ENCODE measurements at regions not wholly inside any gene's neighbourhood (a gene's known extent, or its start where the extent isn't known, plus 50 kb on each side); places are given as distances from the start of the nearest gene placed in this dataset.

GRCh38 chr17:55663400-55663799, 59.3 kb downstream of the TMEM100 start:
- intact Hi-C loops (cut with DNase I, micrococcal nuclease): no loop called here
- H3K9me3 Mint-ChIP-seq: no peaks in the 10 kb centered on the region
- no peak overlapping the region for H3K4me3 ChIP-seq (ENCODE audit: low read length)
- TF ChIP-seq CTCF (IDR thresholded peaks at IDR 0.05): no peak
- H3K27me3 ChIP-seq (ENCODE audit: control insufficient read depth in 1 of 2, insufficient read depth in 2 of 2, low read length in 2 of 2): peaks cover 3 to 5% of the 10 kb centered on the region in 2 experiments
- no peak overlapping the region for H3K4me3 Mint-ChIP-seq
- H3K36me3 Mint-ChIP-seq (ENCODE audit: low read depth): no peaks in the 10 kb centered on the region
- POLR2A ChIA-PET: no interaction called here
- CTCF ChIA-PET: no interaction called here
- DNase-seq: no peak
- H3K27ac Mint-ChIP-seq: no peak overlapping the region
- no peaks in the 10 kb centered on the region for H3K4me1 Mint-ChIP-seq (ENCODE audit: low read depth)
- H3K36me3 ChIP-seq (ENCODE audit: insufficient read depth, low read length): no peaks in the 10 kb centered on the region
- H3K4me1 ChIP-seq (ENCODE audit: insufficient read depth, low read length): no peaks in the 10 kb centered on the region
- ATAC-seq (ENCODE audit: poor library complexity): no peak
- no peaks in the 10 kb centered on the region for H3K9me3 ChIP-seq (ENCODE audit: control insufficient read depth in 1 of 2, insufficient read depth in 1 of 2, low read length in 2 of 2)
- H3K27me3 Mint-ChIP-seq: peaks cover 32% of the 10 kb centered on the region
- H3K27ac ChIP-seq (ENCODE audit: low read depth in 1 of 2, low read length in 2 of 2): no peak overlapping the region

DNA sequence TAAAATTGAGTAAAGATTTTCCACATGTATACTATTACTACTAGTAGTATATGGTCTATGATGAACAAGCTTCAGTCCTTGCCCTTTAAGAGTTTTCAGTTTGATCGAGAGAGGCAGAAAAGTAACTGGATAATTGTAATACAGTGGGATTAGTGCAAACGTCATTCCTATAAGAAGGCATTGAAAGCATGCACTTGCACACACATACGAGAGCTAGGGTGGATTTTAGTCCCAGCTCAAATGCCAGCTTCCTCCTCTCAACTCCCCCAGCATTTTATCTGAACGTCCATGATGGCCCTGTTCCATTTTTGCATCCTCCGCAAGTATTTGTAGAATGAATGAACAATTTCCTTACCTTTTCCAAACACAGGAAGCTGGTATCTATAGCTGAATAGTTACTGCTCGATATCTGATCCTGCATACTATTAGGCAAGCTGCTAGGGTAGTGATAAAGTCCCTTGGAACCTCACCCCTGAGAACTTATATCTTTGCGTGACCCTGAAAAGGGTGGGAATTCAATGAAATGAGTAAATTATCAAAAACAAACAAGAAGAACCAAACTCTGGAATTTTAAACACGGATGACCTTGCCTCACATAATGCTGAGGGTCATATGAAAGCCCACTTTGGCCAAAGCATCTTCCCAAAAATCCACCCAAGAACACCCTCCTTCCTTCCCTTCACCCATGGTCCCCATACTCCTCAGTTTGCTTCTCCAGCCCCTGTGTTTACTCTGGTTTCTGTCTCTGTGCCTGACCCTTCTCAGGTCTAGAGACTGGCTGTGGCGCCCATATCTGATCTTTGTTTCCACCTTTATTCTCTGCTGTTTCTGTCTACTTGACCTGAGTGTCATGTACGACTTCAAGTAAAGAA, 60.5 kb downstream of the TMEM100 start:
- Histone ChIP-seq H3K9me3 (ENCODE audit: control insufficient read depth in 1 of 2, insufficient read depth in 1 of 2, low read length in 2 of 2) (no peaks in the 10 kb centered on the region), H3K27me3 (ENCODE audit: control insufficient read depth in 1 of 2, insufficient read depth in 2 of 2, low read length in 2 of 2) (peaks cover 0 to 3% of the 10 kb centered on the region in 2 experiments), H3K36me3 (ENCODE audit: insufficient read depth, low read length) (no peaks in the 10 kb centered on the region), H3K27ac (ENCODE audit: low read depth in 1 of 2, low read length in 2 of 2) (no peak overlapping the region), H3K4me1 (ENCODE audit: insufficient read depth, low read length) (no peaks in the 10 kb centered on the region), H3K4me3 (ENCODE audit: low read length) (no peak overlapping the region)
- Mint-ChIP-seq H3K27ac (no peak overlapping the region), H3K36me3 (ENCODE audit: low read depth) (no peaks in the 10 kb centered on the region), H3K4me1 (ENCODE audit: low read depth) (no peaks in the 10 kb centered on the region), H3K9me3 (no peaks in the 10 kb centered on the region), H3K4me3 (no peak overlapping the region), H3K27me3 (peaks cover 36% of the 10 kb centered on the region)
- DNase-seq: no peak
- ChIA-PET CTCF (no interaction called here), POLR2A (no interaction called here)
- ATAC-seq (ENCODE audit: poor library complexity): no peak
- TF ChIP-seq CTCF (IDR thresholded peaks at IDR 0.05): no peak
- intact Hi-C loops (cut with DNase I, micrococcal nuclease): no loop called here

- POLR2A ChIA-PET: no interaction called here
- ATAC-seq (ENCODE audit: poor library complexity) (no peak), DNase-seq (no peak)
- H3K9me3 ChIP-seq (ENCODE audit: control insufficient read depth in 1 of 2, insufficient read depth in 1 of 2, low read length in 2 of 2): no peaks in the 10 kb centered on the region
- H3K27me3 ChIP-seq (ENCODE audit: control insufficient read depth in 1 of 2, insufficient read depth in 2 of 2, low read length in 2 of 2): peaks cover 0 to 3% of the 10 kb centered on the region in 2 experiments
- no peak for TF ChIP-seq CTCF (IDR thresholded peaks at IDR 0.05)
- H3K4me1 ChIP-seq (ENCODE audit: insufficient read depth, low read length): no peaks in the 10 kb centered on the region
- Mint-ChIP-seq H3K27ac (no peak overlapping the region), H3K36me3 (ENCODE audit: low read depth) (no peaks in the 10 kb centered on the region), H3K27me3 (peaks cover 40% of the 10 kb centered on the region), H3K9me3 (no peaks in the 10 kb centered on the region), H3K4me3 (no peak overlapping the region), H3K4me1 (ENCODE audit: low read depth) (no peaks in the 10 kb centered on the region)
- H3K27ac ChIP-seq (ENCODE audit: low read depth in 1 of 2, low read length in 2 of 2): no peak overlapping the region
- no peaks in the 10 kb centered on the region for H3K36me3 ChIP-seq (ENCODE audit: insufficient read depth, low read length)
- intact Hi-C loops (cut with DNase I, micrococcal nuclease): no loop called here
- CTCF ChIA-PET: no interaction called here
- H3K4me3 ChIP-seq (ENCODE audit: low read length): no peak overlapping the region
Observed at GRCh38 chr17:55661256-55661758, 61.4 kb downstream of the TMEM100 start.
